Keratinocyte (primary cell): ENCODE measurements at regions not wholly inside any gene's neighbourhood (a gene's known extent, or its start where the extent isn't known, plus 50 kb on each side); places are given as distances from the start of the nearest gene placed in this dataset.

Experiments
- EZH2 ChIP-seq: IDR thresholded peaks from one replicate; pipeline ENCODE4 v1.6.1; 2012; ENCODE audit warnings: inconsistent platforms, mild to moderate bottlenecking, low read length, moderate library complexity
- TF ChIP-seq, protein P1 (sequence below), 3 experiments: IDR thresholded peaks in 1 of 3; conservative IDR thresholded peaks in 1 of 3; optimal IDR thresholded peaks in 1 of 3; 2 replicates in 2 of 3; 3 replicates in 1 of 3; pipeline versions ENCODE3 to v1.5.1; 2011; ENCODE audit warnings: low read length in 3 of 3, mild to moderate bottlenecking in 3 of 3, moderate library complexity in 2 of 3, control low read depth in 1 of 3, inconsistent platforms in 1 of 3; ENCODE audit not compliant: insufficient read depth in 2 of 3; ENCODE audit errors: extremely low read depth in 1 of 3

- TF ChIP-seq EZH2, result no peak
- TF ChIP-seq, protein P1, sequence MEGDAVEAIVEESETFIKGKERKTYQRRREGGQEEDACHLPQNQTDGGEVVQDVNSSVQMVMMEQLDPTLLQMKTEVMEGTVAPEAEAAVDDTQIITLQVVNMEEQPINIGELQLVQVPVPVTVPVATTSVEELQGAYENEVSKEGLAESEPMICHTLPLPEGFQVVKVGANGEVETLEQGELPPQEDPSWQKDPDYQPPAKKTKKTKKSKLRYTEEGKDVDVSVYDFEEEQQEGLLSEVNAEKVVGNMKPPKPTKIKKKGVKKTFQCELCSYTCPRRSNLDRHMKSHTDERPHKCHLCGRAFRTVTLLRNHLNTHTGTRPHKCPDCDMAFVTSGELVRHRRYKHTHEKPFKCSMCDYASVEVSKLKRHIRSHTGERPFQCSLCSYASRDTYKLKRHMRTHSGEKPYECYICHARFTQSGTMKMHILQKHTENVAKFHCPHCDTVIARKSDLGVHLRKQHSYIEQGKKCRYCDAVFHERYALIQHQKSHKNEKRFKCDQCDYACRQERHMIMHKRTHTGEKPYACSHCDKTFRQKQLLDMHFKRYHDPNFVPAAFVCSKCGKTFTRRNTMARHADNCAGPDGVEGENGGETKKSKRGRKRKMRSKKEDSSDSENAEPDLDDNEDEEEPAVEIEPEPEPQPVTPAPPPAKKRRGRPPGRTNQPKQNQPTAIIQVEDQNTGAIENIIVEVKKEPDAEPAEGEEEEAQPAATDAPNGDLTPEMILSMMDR (optimal IDR thresholded peaks at IDR 0.05 in 1 of 3, IDR thresholded peaks at IDR 0.05 in 1 of 3, conservative IDR thresholded peaks at IDR 0.05 in 1 of 3; ENCODE audit: extremely low read depth in 1 of 3, insufficient read depth in 2 of 3, low read length in 3 of 3), result no peak
Measured at GRCh38 chr20:55881204-55881603, 124.1 kb downstream of the CBLN4 start.
